ENCODE measurements at regions not wholly inside any gene's neighbourhood (a gene's known extent, or its start where the extent isn't known, plus 50 kb on each side); places are given as distances from the start of the nearest gene placed in this dataset.
"Not testable (repeated sequence)": the region's sequence is repeated elsewhere in the genome, so short reads cannot be mapped to it uniquely, and the experiment has no call there.

- no peak overlapping the region for H3K4me3 ChIP-seq (ENCODE audit: low read depth, low read length)
- no peak for TF ChIP-seq CTCF (IDR thresholded peaks at IDR 0.05; ENCODE audit: low read depth, low read length, missing control alignments)
- DNase-seq (ENCODE audit: low read depth), result no peak
- in situ Hi-C loops (cut with HindIII; ENCODE audit: low sequenced_read_pairs), result no loop called here
Observed at GRCh38 chr1:189623336-189623735, 854.3 kb downstream of the BRINP3 start.

- no peak overlapping the region for H3K4me3 ChIP-seq (ENCODE audit: low read depth, low read length)
- TF ChIP-seq CTCF (IDR thresholded peaks at IDR 0.05; ENCODE audit: low read depth, low read length, missing control alignments), result no peak
- DNase-seq (ENCODE audit: low read depth), result no peak
- in situ Hi-C loops (cut with HindIII; ENCODE audit: low sequenced_read_pairs), result no loop called here
Observed at GRCh38 chr1:189627427-189627826, 850.2 kb downstream of the BRINP3 start.

GRCh38 chr1:189628857-189629256 lies 848.8 kb downstream of the BRINP3 start:
- no peak for TF ChIP-seq CTCF (IDR thresholded peaks at IDR 0.05; ENCODE audit: low read depth, low read length, missing control alignments)
- in situ Hi-C loops (cut with HindIII; ENCODE audit: low sequenced_read_pairs), result no loop called here
- no peak overlapping the region for H3K4me3 ChIP-seq (ENCODE audit: low read depth, low read length)
- DNase-seq (ENCODE audit: low read depth), result no peak

- in situ Hi-C loops (cut with HindIII; ENCODE audit: low sequenced_read_pairs), result no loop called here
- no peak overlapping the region for H3K4me3 ChIP-seq (ENCODE audit: low read depth, low read length)
- no peak for TF ChIP-seq CTCF (IDR thresholded peaks at IDR 0.05; ENCODE audit: low read depth, low read length, missing control alignments)
- no peak for DNase-seq (ENCODE audit: low read depth)
Observed at GRCh38 chr1:189633658-189634057, 844.0 kb downstream of the BRINP3 start.

- TF ChIP-seq CTCF (IDR thresholded peaks at IDR 0.05; ENCODE audit: low read depth, low read length, missing control alignments), result no peak
- no peak overlapping the region for H3K4me3 ChIP-seq (ENCODE audit: low read depth, low read length)
- in situ Hi-C loops (cut with HindIII; ENCODE audit: low sequenced_read_pairs), result no loop called here
- no peak for DNase-seq (ENCODE audit: low read depth)
Observed at GRCh38 chr1:189637041-189637440, 840.6 kb downstream of the BRINP3 start.

GRCh38 chr1:189644156-189644555 lies 833.5 kb downstream of the BRINP3 start:
- DNase-seq (ENCODE audit: low read depth); in situ Hi-C loops (cut with HindIII; ENCODE audit: low sequenced_read_pairs); H3K4me3 ChIP-seq (ENCODE audit: low read depth, low read length): not testable (repeated sequence)

- in situ Hi-C loops (cut with HindIII; ENCODE audit: low sequenced_read_pairs), result no loop called here
- no peak for TF ChIP-seq CTCF (IDR thresholded peaks at IDR 0.05; ENCODE audit: low read depth, low read length, missing control alignments)
- H3K4me3 ChIP-seq (ENCODE audit: low read depth, low read length), result no peak overlapping the region
- DNase-seq (ENCODE audit: low read depth), result no peak
Observed at GRCh38 chr1:189644970-189645369, 832.7 kb downstream of the BRINP3 start.
